Mucosa of stomach (tissue), 1 donor: ENCODE measurements at regions not wholly inside any gene's neighbourhood (a gene's known extent, or its start where the extent isn't known, plus 50 kb on each side); places are given as distances from the start of the nearest gene placed in this dataset.

Experiments used
- H3K27me3 ChIP-seq: one replicate; pipeline ENCODE4 v1.7.0; 2013; ENCODE audit warnings: mild to moderate bottlenecking, low read length; ENCODE audit not compliant: control insufficient read depth, insufficient read depth
- H3K36me3 ChIP-seq: one replicate; pipeline ENCODE4 v1.7.0; 2013; ENCODE audit warnings: low read length; ENCODE audit not compliant: control insufficient read depth, insufficient read depth
- H3K4me1 ChIP-seq: one replicate; pipeline ENCODE4 v1.7.0; 2013; ENCODE audit warnings: mild to moderate bottlenecking, low read length; ENCODE audit not compliant: control insufficient read depth, insufficient read depth
- H3K4me3 ChIP-seq: one replicate; pipeline ENCODE4 v1.7.0; 2013; ENCODE audit warnings: low read length
- H3K9ac ChIP-seq: one replicate; pipeline ENCODE4 v1.7.0; 2013; ENCODE audit warnings: mild to moderate bottlenecking, low read length, moderate library complexity
- H3K9me3 ChIP-seq: one replicate; pipeline ENCODE4 v1.7.0; 2013; ENCODE audit warnings: mild to moderate bottlenecking, low read length, moderate library complexity; ENCODE audit not compliant: control insufficient read depth
- donor health status: Pancreatic carcinoma.

DNA sequence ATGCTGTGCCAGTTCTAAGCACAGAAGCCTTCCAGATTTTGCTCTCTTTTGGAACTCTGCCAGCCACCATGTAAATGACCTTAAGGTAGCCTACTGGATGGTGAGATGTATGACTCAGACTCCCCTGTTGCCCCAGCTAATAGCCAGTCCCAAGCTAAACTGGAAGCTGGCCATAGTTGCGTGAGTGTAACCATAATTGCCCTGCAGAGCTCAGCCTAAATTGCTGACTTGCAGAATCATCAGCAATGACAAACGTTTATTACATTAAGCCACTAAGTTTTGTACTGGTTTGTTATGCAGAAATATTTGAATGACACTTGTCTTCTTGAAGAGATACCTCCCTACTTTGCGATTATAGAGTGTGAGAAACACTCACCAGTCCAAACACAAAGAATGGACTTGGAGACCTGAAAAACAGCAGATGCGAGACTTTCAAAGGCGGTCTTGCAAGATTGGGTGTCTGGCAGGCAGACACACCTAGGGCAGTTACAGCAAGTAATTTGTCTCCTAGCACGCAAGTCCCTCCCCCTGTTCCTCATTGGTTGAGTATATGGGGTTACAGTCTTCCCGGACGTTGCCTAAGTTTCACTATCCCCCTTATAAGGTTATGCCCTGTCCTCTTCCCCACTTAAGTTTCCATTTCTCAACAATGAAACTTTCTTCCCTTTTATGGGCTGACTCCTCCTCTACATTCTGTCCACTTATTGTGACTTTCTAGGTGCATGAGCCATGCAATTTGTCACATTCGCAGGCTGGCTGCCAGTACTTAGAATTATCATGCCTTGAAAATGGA lies 83.6 kb upstream of the XCR1 start:
- peaks cover 4% of the 10 kb centered on the region for H3K4me1 ChIP-seq
- H3K9ac ChIP-seq: no peak overlapping the region
- peaks cover 2% of the 10 kb centered on the region for H3K27me3 ChIP-seq
- no peak overlapping the region for H3K4me3 ChIP-seq
- H3K9me3 ChIP-seq: no peaks in the 10 kb centered on the region
- H3K36me3 ChIP-seq: no peaks in the 10 kb centered on the region

DNA sequence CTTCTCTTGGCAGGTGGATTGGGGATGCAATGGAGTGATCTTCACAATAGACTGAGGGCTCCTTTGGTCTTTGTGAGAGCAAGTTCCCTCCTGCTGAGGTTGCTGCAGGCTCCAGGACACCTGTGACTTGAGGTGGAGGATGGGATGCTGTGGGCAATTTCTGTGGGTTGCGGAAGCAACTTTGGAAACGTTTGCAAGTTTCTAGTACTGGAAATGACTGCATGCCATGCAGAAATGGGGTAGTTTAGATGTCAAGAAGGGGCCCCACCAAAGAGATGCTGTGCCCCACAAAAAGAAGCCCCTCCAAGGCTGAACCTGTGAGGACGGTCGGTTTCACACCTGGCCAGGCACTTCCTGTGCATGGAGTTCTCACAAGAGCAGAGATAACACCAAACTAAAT lies 80.4 kb upstream of the XCR1 start:
- no peaks in the 10 kb centered on the region for H3K36me3 ChIP-seq
- no peak overlapping the region for H3K4me3 ChIP-seq
- H3K4me1 ChIP-seq: peaks cover 4% of the 10 kb centered on the region
- H3K9ac ChIP-seq: no peak overlapping the region
- no peaks in the 10 kb centered on the region for H3K9me3 ChIP-seq
- H3K27me3 ChIP-seq: peaks cover 4% of the 10 kb centered on the region

DNA sequence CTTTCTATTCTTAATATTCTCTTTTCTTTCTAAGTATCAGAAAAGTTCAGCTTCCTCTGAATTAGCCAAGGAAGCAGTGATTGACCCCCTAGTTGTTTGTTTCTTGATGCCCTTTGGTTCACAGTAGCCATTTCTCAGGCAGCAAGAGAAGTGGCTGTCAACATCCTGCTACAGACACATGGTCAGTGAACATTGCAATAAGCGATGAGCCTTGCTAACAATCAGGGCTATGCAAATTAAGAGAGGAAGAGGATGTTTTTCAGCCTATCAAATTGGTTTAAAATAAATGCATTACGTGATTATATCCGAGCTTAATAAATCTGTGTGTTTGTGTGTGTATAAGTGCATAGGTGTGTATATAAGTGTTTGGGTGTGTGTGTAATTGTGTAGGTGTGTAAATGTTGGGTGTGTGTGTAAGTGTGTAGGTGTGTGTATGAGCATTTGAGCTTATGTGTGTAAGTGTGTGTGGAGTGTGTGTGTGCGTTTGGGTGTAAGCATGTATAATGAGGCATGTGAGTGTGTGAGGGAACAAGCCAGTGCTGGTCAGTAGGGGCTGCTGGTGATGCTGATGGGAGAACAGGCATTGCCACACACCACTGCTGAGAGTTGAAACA lies 78.1 kb upstream of the XCR1 start:
- no peaks in the 10 kb centered on the region for H3K36me3 ChIP-seq
- H3K4me3 ChIP-seq: no peak overlapping the region
- no peaks in the 10 kb centered on the region for H3K9me3 ChIP-seq
- H3K9ac ChIP-seq: no peak overlapping the region
- peaks cover 4% of the 10 kb centered on the region for H3K4me1 ChIP-seq
- H3K27me3 ChIP-seq: peaks cover 4% of the 10 kb centered on the region

DNA sequence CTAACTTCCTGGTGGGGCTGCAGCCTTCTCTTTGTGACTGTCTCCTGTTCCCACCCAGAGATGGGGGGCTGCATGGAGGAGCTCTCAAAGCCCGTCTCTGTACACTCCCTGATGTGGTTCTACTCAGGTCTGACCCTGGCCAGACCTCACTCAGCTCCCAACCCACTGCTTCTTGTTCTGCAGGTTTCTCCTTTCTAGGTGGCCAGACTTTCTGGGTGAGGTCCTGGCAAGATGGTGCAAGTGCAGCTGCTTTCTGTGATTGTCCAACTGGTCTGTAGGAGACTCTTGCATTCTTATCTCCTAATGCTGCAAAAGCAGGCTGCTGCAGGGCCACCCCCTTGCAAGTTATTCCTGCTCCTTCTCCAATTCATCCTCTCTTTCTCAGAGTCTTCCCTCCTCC lies 77.4 kb upstream of the XCR1 start:
- peaks cover 4% of the 10 kb centered on the region for H3K4me1 ChIP-seq
- peaks cover 4% of the 10 kb centered on the region for H3K27me3 ChIP-seq
- H3K9ac ChIP-seq: no peak overlapping the region
- no peak overlapping the region for H3K4me3 ChIP-seq
- no peaks in the 10 kb centered on the region for H3K9me3 ChIP-seq
- H3K36me3 ChIP-seq: no peaks in the 10 kb centered on the region

DNA sequence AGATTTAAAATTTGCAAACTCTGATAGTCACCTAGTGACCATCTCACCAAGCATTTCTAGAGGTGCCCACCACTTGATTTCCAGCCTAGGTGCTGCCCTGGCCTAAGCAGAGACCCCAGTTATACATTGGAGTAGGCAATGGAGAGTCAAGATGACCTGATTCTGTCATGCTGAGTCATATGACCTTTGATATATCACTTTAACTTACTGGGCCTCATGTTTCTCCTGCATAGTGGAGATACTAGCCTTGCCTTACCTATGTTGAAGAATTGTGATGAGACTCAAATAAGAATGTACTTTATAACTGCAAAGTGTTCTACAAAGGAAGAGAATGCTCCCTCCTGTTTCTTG lies 75.5 kb upstream of the XCR1 start:
- no peaks in the 10 kb centered on the region for H3K36me3 ChIP-seq
- peaks cover 4% of the 10 kb centered on the region for H3K27me3 ChIP-seq
- no peak overlapping the region for H3K9ac ChIP-seq
- H3K4me3 ChIP-seq: no peak overlapping the region
- H3K4me1 ChIP-seq: peaks cover 7% of the 10 kb centered on the region
- H3K9me3 ChIP-seq: no peaks in the 10 kb centered on the region

DNA sequence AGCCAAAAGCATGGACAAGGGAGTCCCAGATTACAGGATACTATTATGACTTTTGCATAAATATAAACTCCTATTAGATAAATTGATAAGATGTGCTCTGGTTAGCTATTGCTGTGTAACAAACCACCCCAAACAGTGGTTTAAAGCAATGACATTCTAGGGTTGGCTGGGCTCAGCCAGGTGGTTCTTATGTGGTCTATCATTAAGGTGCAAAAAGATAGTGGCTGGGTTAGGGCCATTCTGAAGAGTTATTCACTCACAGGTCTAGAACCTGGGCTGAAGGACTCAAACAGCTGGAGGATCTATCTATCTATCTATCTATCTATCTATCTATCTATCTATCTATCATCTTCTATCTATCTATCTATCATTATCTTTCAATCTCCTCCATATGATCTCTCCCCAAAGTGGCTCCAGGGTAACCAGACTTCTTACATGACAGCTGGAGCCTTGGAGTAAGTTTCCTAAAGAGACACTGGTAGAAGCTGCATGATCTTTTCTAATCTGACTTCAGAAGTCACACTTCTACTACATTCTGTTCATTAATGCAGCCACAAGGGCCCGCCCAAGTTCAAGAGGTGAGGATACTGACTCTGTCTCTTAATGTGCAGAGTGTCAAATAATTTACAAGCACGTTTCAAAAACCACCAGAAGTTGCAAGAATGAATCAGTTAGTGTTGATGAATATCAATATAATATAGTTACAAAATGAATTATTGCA lies 74.9 kb upstream of the XCR1 start:
- H3K4me1 ChIP-seq: peaks cover 12% of the 10 kb centered on the region
- no peak overlapping the region for H3K4me3 ChIP-seq
- no peaks in the 10 kb centered on the region for H3K9me3 ChIP-seq
- H3K36me3 ChIP-seq: no peaks in the 10 kb centered on the region
- no peak overlapping the region for H3K9ac ChIP-seq
- H3K27me3 ChIP-seq: peaks cover 4% of the 10 kb centered on the region

DNA sequence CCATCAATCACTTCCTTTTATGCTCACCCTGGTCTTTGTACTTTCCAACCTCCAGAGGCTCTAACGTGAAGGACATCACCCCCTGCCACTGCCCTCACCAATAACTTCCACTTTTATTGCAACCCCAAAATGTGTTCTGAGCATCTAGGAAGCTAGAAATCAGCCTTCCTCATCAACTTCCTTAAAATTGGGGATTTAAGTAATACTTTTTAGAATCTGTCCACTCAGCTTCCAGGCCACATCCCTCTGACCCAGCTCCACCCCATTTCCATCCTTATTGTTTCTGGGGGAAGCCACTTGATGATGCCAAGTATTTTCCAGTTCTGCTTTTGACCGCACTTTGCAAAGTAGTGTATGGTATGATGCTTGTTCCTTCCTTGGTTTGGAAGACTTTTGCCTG lies 73.5 kb upstream of the XCR1 start:
- H3K4me1 ChIP-seq: peaks cover 13% of the 10 kb centered on the region
- no peaks in the 10 kb centered on the region for H3K36me3 ChIP-seq
- no peak overlapping the region for H3K9ac ChIP-seq
- H3K27me3 ChIP-seq: peaks cover 2% of the 10 kb centered on the region
- no peaks in the 10 kb centered on the region for H3K9me3 ChIP-seq
- H3K4me3 ChIP-seq: no peak overlapping the region

DNA sequence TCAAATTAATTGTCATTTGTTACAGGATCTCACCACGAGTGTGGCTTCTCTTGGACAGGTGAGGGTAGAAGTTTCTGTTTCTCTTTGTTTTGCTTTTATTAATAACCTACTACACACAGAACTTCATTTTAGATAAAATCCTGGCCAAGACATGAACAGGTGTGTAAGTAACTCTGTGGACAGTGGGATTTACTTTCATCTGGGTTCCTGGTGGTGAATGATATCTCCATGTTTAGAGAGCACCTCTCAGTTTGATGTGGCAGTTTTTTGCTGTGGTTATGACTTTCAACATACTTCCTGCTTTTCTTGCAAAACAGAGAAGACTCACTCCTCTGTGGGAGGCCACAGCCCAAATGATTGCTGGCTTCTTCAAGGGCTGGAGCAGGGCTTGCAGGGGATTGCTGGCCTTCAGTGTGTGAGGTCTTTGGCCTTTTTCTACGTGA lies 71.1 kb upstream of the XCR1 start:
- peaks cover 13% of the 10 kb centered on the region for H3K4me1 ChIP-seq
- no peaks in the 10 kb centered on the region for H3K9me3 ChIP-seq

DNA sequence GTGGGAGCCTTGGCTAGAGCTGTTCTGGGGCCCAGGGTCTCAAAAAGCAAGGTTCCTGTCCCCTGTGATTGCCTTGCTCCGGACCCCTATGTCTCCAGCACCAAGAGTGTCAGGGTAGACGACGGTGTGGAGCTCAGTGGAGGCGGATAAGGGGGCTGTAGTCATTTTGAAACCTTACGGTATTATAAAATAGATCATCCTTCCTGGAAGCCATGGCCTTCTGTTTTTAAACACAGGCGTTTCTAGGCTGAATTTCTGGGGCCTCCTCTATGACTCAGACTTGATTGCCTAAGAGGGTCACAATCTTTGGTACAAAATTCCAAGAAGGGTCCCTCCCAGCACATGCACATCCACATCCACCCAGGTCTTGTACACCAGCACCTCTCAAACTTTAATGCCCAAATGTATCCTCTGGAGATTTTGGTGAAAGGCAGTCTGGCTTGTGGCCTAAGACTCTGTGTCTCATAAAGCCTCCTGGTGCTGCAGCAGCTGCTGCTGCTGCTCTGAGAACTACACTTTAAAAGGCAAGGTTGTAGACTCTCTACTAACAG lies 70.5 kb upstream of the XCR1 start:
- Histone ChIP-seq H3K4me3 (no peak overlapping the region), H3K9me3 (no peaks in the 10 kb centered on the region), H3K4me1 (peaks cover 13% of the 10 kb centered on the region), H3K36me3 (no peaks in the 10 kb centered on the region), H3K9ac (peak overlapping the region; percentile 32), H3K27me3 (no peaks in the 10 kb centered on the region)

More for the DNA sequence above, 71.1 kb upstream of the XCR1 start:
- H3K4me3 ChIP-seq: no peak overlapping the region
- H3K9ac ChIP-seq: peak overlapping the region; percentile 32
- no peaks in the 10 kb centered on the region for H3K36me3 ChIP-seq
- H3K27me3 ChIP-seq: no peaks in the 10 kb centered on the region

DNA sequence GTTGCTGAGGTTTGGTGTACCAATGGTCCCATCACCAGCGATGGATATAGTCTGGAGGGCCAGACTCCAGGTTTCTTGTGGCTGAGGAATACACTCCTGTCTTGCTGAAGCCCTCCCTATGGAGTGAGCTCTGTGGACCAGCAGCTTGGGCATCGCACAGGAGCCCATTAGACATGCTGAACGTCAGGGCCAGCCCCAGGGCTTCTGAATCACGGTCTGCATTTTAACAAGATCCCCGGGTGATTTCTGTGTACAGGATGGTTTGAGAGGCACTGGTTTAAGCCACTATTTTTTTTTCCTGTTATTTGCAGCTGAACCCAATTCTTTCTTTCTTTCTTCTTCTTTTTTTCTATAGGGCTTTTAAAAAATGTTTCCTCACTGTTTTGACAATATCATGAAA lies 69.5 kb upstream of the XCR1 start:
- Histone ChIP-seq H3K9ac (no peak overlapping the region), H3K4me3 (no peak overlapping the region), H3K36me3 (no peaks in the 10 kb centered on the region), H3K4me1 (peaks cover 13% of the 10 kb centered on the region), H3K9me3 (no peaks in the 10 kb centered on the region), H3K27me3 (no peaks in the 10 kb centered on the region)

DNA sequence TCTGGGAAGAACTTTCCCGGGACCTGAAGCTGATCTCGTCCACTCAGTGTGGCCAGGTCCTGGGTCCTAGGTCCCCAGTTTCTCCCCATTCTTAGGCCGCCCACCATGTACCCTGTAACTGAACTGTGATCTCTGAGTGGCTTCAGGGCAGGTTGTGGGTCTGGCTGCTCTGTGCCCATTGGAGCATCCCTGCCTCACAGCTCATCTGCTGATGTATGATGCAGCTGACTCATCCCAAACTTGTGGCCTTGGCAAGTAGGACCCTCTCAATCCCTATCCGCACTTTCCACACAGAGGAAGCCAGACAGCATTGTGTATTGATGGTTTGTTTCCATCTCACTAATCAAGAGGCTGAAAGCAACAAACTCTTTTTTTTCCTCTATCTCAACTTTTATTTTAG lies 69.1 kb upstream of the XCR1 start:
- no peaks in the 10 kb centered on the region for H3K36me3 ChIP-seq
- no peak overlapping the region for H3K4me3 ChIP-seq
- H3K9ac ChIP-seq: no peak overlapping the region
- no peaks in the 10 kb centered on the region for H3K27me3 ChIP-seq
- no peaks in the 10 kb centered on the region for H3K9me3 ChIP-seq
- H3K4me1 ChIP-seq: peaks cover 13% of the 10 kb centered on the region

DNA sequence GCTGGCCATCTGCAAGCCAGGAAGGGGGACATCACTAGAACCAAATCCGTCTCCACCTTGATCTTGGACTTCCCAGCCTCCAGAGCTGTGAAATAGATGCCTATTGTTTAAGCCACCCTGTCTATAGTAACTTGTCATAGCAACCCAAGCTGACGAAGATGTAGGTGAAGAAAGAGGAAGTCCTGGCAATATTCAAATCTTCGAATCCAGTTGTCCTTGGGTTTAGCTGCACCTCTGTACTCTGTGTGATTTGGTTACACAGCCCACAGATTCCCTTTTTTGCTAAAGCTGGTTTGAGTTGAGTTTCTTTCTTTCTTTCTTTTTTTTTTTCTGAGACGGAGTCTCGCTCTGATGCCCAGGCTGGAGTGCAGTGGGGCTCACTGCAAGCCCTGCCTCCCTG lies 68.0 kb upstream of the XCR1 start:
- Histone ChIP-seq H3K36me3 (no peaks in the 10 kb centered on the region), H3K9me3 (no peaks in the 10 kb centered on the region), H3K27me3 (no peaks in the 10 kb centered on the region), H3K9ac (no peak overlapping the region), H3K4me1 (peaks cover 13% of the 10 kb centered on the region), H3K4me3 (no peak overlapping the region)
